ENCODE measurements at regions not wholly inside any gene's neighbourhood (a gene's known extent, or its start where the extent isn't known, plus 50 kb on each side); places are given as distances from the start of the nearest gene placed in this dataset.

DNA sequence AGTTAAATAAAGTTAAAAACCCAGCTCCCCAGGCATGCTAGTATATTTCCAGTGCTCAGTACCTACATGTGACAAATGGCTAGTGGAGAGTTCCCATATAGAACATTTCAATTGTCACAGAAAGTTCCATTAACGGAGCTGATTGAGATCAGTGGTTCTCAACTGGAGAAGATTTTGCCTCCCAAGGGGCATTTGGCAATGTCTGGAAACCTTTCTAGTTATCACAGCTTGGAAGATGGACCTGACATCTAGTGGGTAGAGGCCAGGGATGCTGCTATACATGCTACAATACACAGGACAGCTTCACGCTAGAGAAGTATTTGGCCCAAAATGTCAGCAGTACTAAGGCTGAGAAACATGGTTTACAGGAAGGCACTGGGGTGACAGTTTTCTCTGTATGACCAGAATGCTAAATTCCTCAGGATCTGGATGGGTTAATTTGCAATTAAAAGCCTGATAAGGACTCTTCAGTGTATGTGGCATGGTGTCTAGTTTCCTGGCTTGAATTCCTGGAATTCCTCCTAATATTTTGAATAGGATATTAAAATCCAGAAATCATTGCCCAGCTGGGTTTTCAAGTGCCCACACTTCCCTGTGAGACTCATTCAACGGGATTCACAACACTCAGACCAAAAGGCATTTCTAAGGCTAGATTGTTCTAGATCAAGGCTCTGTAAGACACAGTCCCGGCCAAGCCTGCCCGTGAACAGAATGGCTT lies 84.7 kb upstream of the SALL4 start:
- TF ChIP-seq, protein P1, sequence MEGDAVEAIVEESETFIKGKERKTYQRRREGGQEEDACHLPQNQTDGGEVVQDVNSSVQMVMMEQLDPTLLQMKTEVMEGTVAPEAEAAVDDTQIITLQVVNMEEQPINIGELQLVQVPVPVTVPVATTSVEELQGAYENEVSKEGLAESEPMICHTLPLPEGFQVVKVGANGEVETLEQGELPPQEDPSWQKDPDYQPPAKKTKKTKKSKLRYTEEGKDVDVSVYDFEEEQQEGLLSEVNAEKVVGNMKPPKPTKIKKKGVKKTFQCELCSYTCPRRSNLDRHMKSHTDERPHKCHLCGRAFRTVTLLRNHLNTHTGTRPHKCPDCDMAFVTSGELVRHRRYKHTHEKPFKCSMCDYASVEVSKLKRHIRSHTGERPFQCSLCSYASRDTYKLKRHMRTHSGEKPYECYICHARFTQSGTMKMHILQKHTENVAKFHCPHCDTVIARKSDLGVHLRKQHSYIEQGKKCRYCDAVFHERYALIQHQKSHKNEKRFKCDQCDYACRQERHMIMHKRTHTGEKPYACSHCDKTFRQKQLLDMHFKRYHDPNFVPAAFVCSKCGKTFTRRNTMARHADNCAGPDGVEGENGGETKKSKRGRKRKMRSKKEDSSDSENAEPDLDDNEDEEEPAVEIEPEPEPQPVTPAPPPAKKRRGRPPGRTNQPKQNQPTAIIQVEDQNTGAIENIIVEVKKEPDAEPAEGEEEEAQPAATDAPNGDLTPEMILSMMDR (IDR thresholded peaks at IDR 0.05; ENCODE audit: low read depth, low read length, poor library complexity, severe bottlenecking): no peak
- TF ChIP-seq EZH2phosphoT487 (IDR thresholded peaks at IDR 0.05; ENCODE audit: borderline replicate concordance, low read length): no peak
